Activated CD8-positive, alpha-beta memory T cell treated with anti-CD3 and anti-CD28 coated beads for 24 hours (primary cell): ENCODE measurements at regions not wholly inside any gene's neighbourhood (a gene's known extent, or its start where the extent isn't known, plus 50 kb on each side); places are given as distances from the start of the nearest gene placed in this dataset.

Experiments
- DNase-seq: peaks from one replicate; pipeline ENCODE4 v3.0.0-alpha.2; 2020

- no peak for DNase-seq
These were observed 58.6 kb downstream of the PHETA1 start for GRCh38 chr12:111310076-111310870.

- no peak for DNase-seq
These were observed 59.3 kb downstream of the PHETA1 start for GRCh38 chr12:111309584-111309983.

GRCh38 chr12:111308473-111308872 lies 60.4 kb downstream of the PHETA1 start:
- no peak for DNase-seq

GRCh38 chr12:111304642-111305071 lies 64.2 kb downstream of the PHETA1 start:
- peak; percentile 73 for DNase-seq

- no peak for DNase-seq
These were observed 65.4 kb downstream of the PHETA1 start for GRCh38 chr12:111303531-111303930.

- DNase-seq: peak; percentile 78
These were observed 70.1 kb downstream of the PHETA1 start for GRCh38 chr12:111298582-111299436.

- DNase-seq: no peak
These were observed 71.0 kb downstream of the PHETA1 start for GRCh38 chr12:111297703-111298426.

- DNase-seq: no peak
These were observed 71.9 kb downstream of the PHETA1 start for GRCh38 chr12:111296906-111297463.

- DNase-seq: no peak
These were observed 73.7 kb downstream of the PHETA1 start for GRCh38 chr12:111295176-111295575.

- DNase-seq: no peak
These were observed 75.5 kb downstream of the PHETA1 start for GRCh38 chr12:111293266-111294009.

- no peak for DNase-seq
These were observed 77.5 kb downstream of the PHETA1 start for GRCh38 chr12:111291357-111291756.

- no peak for DNase-seq
These were observed 80.1 kb downstream of the PHETA1 start for GRCh38 chr12:111288771-111289170.

- DNase-seq: no peak
These were observed 81.6 kb downstream of the PHETA1 start for GRCh38 chr12:111287125-111287900.

GRCh38 chr12:111285200-111285599 lies 83.7 kb downstream of the PHETA1 start:
- no peak for DNase-seq

- DNase-seq: no peak
These were observed 84.2 kb downstream of the PHETA1 start for GRCh38 chr12:111284709-111285108.

- no peak for DNase-seq
These were observed 84.9 kb downstream of the PHETA1 start for GRCh38 chr12:111283966-111284365.

- DNase-seq: no peak
These were observed 85.4 kb downstream of the PHETA1 start for GRCh38 chr12:111283521-111283920.

GRCh38 chr12:111277570-111277969 lies 91.3 kb downstream of the PHETA1 start:
- DNase-seq: no peak

- DNase-seq: no peak
These were observed 92.7 kb downstream of the PHETA1 start for GRCh38 chr12:111276146-111276545.

- DNase-seq: no peak
These were observed 93.6 kb downstream of the PHETA1 start for GRCh38 chr12:111275308-111275707.

- DNase-seq: no peak
These were observed 94.1 kb downstream of the PHETA1 start for GRCh38 chr12:111274777-111275176.
